Sigmoid colon (tissue), 6 donors: ENCODE measurements at regions not wholly inside any gene's neighbourhood (a gene's known extent, or its start where the extent isn't known, plus 50 kb on each side); places are given as distances from the start of the nearest gene placed in this dataset.

Experiments
- DNase-seq: peaks from one replicate; pipeline ENCODE4 v3.0.0-alpha.2; 2019
- H3K27ac ChIP-seq, 4 donors: fragments of 200-600 bp; sonication (generic); one replicate each; pipeline ENCODE4 v1.5.1; 2016 to 2019; ENCODE audit warnings: mild to moderate bottlenecking in 1 of 4
- H3K27me3 ChIP-seq, 3 donors: fragments of 200-600 bp; sonication (generic); one replicate each; pipeline ENCODE4 v1.5.1; 2019; ENCODE audit warnings: mild to moderate bottlenecking in 1 of 3
- H3K36me3 ChIP-seq, 4 donors: fragments of 200-600 bp; sonication (generic); one replicate each; pipeline ENCODE4 v1.5.1; 2016 to 2019
- H3K4me1 ChIP-seq, 4 donors: fragments of 200-600 bp; sonication (generic); one replicate each; pipeline ENCODE4 v1.5.1; 2017 to 2019
- H3K4me3 ChIP-seq, 4 donors: fragments of 200-600 bp; sonication (generic); one replicate each; pipeline ENCODE4 v1.5.1; 2017 to 2019; ENCODE audit warnings: mild to moderate bottlenecking in 2 of 4, moderate library complexity in 1 of 4
- H3K9me3 ChIP-seq, 4 donors: fragments of 200-600 bp in 3 of 4; sonication (generic) in 3 of 4; one replicate each; pipeline versions ENCODE4 v1.5.1 to v1.6.1; 2013 to 2019
- EP300 ChIP-seq, 4 donors: sonication (generic); formaldehyde crosslinking; IDR thresholded peaks; one replicate each; pipeline ENCODE4 v1.6.1; 2017; ENCODE audit warnings: antibody characterized with exemption in 4 of 4
- POLR2A ChIP-seq, 2 donors: fragments of 450-650 bp; IDR thresholded peaks; one replicate each; pipeline ENCODE4 v1.6.1; 2016; ENCODE audit warnings: antibody characterized with exemption in 2 of 2, mild to moderate bottlenecking in 2 of 2, moderate library complexity in 2 of 2
- POLR2AphosphoS5 ChIP-seq, 4 donors: sonication (generic); formaldehyde crosslinking; IDR thresholded peaks; one replicate each; pipeline ENCODE4 v1.6.1; 2017; ENCODE audit warnings: antibody characterized with exemption in 4 of 4
- WGBS, 2 donors: extraction: QIAGEN DNeasy Blood & Tissue Kit; methylation state at CpG; one replicate each; pipeline ENCODE4 v1.1.7; 2013; 5-methylcytosine and 5-hydroxymethylcytosine counted together
- intact Hi-C: fragments of 100-400 bp; cut with DNase I; formaldehyde crosslinking; loops from one replicate; pipeline ENCODE4 v1.15.1; 2023
- TF ChIP-seq, protein P1 (sequence below), 4 experiments: fragments of 450-650 bp in 3 of 4; fragments of 200-600 bp in 1 of 4; IDR thresholded peaks; one replicate each; pipeline ENCODE4 v1.5.1; 2016 to 2019; ENCODE audit warnings: antibody characterized with exemption in 4 of 4, mild to moderate bottlenecking in 3 of 4, moderate library complexity in 2 of 4
- donor health status: healthy with polysubstance abuse.
- donor health status: healthy.

DNA sequence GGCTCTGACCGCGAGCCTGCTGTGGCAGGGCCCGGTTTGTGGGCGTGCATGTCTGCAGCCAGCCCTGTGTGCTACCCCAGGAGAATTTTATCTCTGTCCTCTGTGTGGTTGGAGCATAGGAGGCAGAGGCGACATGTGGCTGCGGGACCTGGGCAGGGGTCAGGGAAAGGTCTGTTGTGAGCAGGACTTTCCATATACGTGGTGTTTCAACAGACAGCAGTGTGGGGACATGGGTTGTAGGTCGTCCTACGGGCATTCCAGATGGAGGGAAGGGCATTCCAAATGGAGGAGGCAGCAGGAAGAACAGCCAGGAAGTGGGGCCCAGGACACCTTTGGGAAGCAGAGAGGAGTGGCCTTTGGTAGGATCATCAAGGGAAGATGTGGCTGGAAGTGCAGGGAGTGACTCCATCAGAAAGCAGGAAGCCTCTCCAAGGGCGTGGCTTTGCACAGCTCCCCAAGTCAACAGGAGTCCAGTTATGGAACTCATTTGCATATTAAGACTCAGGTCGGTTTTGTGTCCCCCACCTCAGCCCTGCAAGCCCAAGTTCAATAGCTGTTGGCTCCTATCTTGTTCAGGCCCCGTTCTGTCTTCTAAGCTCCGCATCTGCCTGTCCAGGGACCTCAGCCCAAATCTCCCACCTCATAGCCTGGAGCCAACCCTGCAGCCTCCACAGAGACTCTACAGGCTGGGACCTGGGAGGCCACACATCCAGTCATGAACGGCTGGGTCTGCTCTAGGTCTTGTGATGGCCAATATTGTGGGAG is 309.1 kb downstream of the MATN1 start:
- Histone ChIP-seq H3K27ac (no peak overlapping the region), H3K27me3 (peaks cover 0 to 28% (median 5%) of the 10 kb centered on the region in 3 donors), H3K4me1 (no peaks in the 10 kb centered on the region), H3K4me3 (no peak overlapping the region), H3K9me3 (no peaks in the 10 kb centered on the region), H3K36me3 (no peaks in the 10 kb centered on the region)
- peak; percentile 34 for DNase-seq
- no peak for TF ChIP-seq POLR2A (IDR thresholded peaks at IDR 0.05)
- no peak for TF ChIP-seq POLR2AphosphoS5 (IDR thresholded peaks at IDR 0.05)
- TF ChIP-seq, protein P1, sequence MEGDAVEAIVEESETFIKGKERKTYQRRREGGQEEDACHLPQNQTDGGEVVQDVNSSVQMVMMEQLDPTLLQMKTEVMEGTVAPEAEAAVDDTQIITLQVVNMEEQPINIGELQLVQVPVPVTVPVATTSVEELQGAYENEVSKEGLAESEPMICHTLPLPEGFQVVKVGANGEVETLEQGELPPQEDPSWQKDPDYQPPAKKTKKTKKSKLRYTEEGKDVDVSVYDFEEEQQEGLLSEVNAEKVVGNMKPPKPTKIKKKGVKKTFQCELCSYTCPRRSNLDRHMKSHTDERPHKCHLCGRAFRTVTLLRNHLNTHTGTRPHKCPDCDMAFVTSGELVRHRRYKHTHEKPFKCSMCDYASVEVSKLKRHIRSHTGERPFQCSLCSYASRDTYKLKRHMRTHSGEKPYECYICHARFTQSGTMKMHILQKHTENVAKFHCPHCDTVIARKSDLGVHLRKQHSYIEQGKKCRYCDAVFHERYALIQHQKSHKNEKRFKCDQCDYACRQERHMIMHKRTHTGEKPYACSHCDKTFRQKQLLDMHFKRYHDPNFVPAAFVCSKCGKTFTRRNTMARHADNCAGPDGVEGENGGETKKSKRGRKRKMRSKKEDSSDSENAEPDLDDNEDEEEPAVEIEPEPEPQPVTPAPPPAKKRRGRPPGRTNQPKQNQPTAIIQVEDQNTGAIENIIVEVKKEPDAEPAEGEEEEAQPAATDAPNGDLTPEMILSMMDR (IDR thresholded peaks at IDR 0.05) = no peak
- no peak for TF ChIP-seq EP300 (IDR thresholded peaks at IDR 0.05)
- intact Hi-C loops = no loop called here
- WGBS, 2 donors = 71 to 78% methylated on average over 14 of the region's 14 CpGs

GRCh38 chr1:30413606-30414005 is 309.8 kb downstream of the MATN1 start:
- intact Hi-C loops = no loop called here
- no peak overlapping the region for H3K4me3 ChIP-seq
- no peaks in the 10 kb centered on the region for H3K36me3 ChIP-seq
- H3K27ac ChIP-seq = no peak overlapping the region
- peaks cover 0 to 28% (median 8%) of the 10 kb centered on the region in 3 donors for H3K27me3 ChIP-seq
- TF ChIP-seq EP300 (IDR thresholded peaks at IDR 0.05) (no peak), POLR2AphosphoS5 (IDR thresholded peaks at IDR 0.05) (no peak), POLR2A (IDR thresholded peaks at IDR 0.05) (no peak)
- TF ChIP-seq, protein P1 (IDR thresholded peaks at IDR 0.05) = no peak
- peak; percentile 36 for DNase-seq
- H3K4me1 ChIP-seq = no peaks in the 10 kb centered on the region
- WGBS, 2 donors = 86 to 87% methylated on average over 12 of the region's 12 CpGs
- no peaks in the 10 kb centered on the region for H3K9me3 ChIP-seq

DNA sequence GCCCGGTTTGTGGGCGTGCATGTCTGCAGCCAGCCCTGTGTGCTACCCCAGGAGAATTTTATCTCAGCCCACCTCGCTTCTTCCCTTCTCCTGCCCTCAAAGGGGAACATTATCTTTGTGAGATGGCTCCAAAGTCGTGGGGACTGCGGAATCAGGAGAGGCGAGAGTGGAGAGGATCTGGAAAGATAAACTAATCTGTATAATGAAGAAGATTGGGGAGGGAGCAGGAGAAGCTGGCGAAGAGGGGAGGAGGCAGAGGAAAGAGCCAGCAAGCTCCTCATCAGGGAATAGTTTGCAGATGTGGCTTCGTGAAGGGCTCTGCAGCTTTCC is 310.3 kb downstream of the MATN1 start:
- no peak for DNase-seq
- intact Hi-C loops = no loop called here
- TF ChIP-seq, protein P1 (IDR thresholded peaks at IDR 0.05) = no peak
- TF ChIP-seq POLR2A (IDR thresholded peaks at IDR 0.05) (no peak), POLR2AphosphoS5 (IDR thresholded peaks at IDR 0.05) (no peak), EP300 (IDR thresholded peaks at IDR 0.05) (no peak)
- no peak overlapping the region for H3K27ac ChIP-seq
- H3K27me3 ChIP-seq = peaks cover 0 to 30% (median 8%) of the 10 kb centered on the region in 3 donors
- no peaks in the 10 kb centered on the region for H3K36me3 ChIP-seq
- WGBS, 2 donors = 62 to 66% methylated on average over 8 of the region's 8 CpGs
- H3K9me3 ChIP-seq = no peaks in the 10 kb centered on the region
- H3K4me3 ChIP-seq = no peak overlapping the region
- H3K4me1 ChIP-seq = no peaks in the 10 kb centered on the region

- no peaks in the 10 kb centered on the region for H3K4me1 ChIP-seq
- no peaks in the 10 kb centered on the region for H3K36me3 ChIP-seq
- intact Hi-C loops = no loop called here
- no peaks in the 10 kb centered on the region for H3K9me3 ChIP-seq
- H3K27me3 ChIP-seq = peaks cover 0 to 32% (median 8%) of the 10 kb centered on the region in 3 donors
- DNase-seq = peak; percentile 38
- no peak overlapping the region for H3K27ac ChIP-seq
- no peak for TF ChIP-seq EP300 (IDR thresholded peaks at IDR 0.05)
- no peak for TF ChIP-seq POLR2AphosphoS5 (IDR thresholded peaks at IDR 0.05)
- no peak for TF ChIP-seq POLR2A (IDR thresholded peaks at IDR 0.05)
- TF ChIP-seq, protein P1 (IDR thresholded peaks at IDR 0.05) = no peak
- H3K4me3 ChIP-seq = no peak overlapping the region
- 60 to 69% methylated on average over 13 of the region's 13 CpGs for WGBS, 2 donors
Observed at GRCh38 chr1:30412241-30413110, 310.9 kb downstream of the MATN1 start.
